ENCODE measurements at regions not wholly inside any gene's neighbourhood (a gene's known extent, or its start where the extent isn't known, plus 50 kb on each side); places are given as distances from the start of the nearest gene placed in this dataset.
A peak's percentile ranks its signal among the peaks of the same experiment; 100 is the strongest.

GRCh38 chr6:43951063-43951755 lies 176.0 kb downstream of the MRPL14 start (continued):
- peak; percentile 79 for TF ChIP-seq HIC2 (CRISPR knock-in tag; IDR thresholded peaks at IDR 0.05; ENCODE audit: low read depth)
- TF ChIP-seq, protein P1, sequence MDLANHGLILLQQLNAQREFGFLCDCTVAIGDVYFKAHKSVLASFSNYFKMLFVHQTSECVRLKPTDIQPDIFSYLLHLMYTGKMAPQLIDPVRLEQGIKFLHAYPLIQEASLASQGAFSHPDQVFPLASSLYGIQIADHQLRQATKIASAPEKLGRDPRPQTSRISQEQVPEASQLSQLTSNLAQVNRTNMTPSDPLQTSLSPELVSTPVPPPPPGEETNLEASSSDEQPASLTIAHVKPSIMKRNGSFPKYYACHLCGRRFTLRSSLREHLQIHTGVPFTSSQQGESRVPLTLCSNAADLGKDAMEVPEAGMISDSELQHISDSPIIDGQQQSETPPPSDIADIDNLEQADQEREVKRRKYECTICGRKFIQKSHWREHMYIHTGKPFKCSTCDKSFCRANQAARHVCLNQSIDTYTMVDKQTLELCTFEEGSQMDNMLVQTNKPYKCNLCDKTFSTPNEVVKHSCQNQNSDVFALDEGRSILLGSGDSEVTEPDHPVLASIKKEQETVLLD (CRISPR knock-in tag; IDR thresholded peaks at IDR 0.05; ENCODE audit: low read depth): no peak
- TF ChIP-seq ZFP36 (IDR thresholded peaks at IDR 0.05; ENCODE audit: borderline replicate concordance, low read depth, low read length, partially characterized antibody): peak; percentile 72
- no peak for TF ChIP-seq ZSCAN12 (CRISPR knock-in tag; IDR thresholded peaks at IDR 0.05)
- TF ChIP-seq ZNF780A (CRISPR knock-in tag; IDR thresholded peaks at IDR 0.05): peak; percentile 92
- TF ChIP-seq SRSF9 (IDR thresholded peaks at IDR 0.05; ENCODE audit: borderline replicate concordance, insufficient read depth, low read depth, low read length, poor library complexity, severe bottlenecking): no peak
- peak; percentile 48; the same call in 1 of the 2 replicates for TF ChIP-seq NCOA2 (CRISPR knock-in tag; IDR thresholded peaks at IDR 0.05)
- TF ChIP-seq USF2 (IDR thresholded peaks at IDR 0.05; ENCODE audit: low read depth, low read length): no peak
- no peak for TF ChIP-seq USF2 (CRISPR knock-in tag; IDR thresholded peaks at IDR 0.05; ENCODE audit: borderline replicate concordance)
- TF ChIP-seq, protein P2, sequence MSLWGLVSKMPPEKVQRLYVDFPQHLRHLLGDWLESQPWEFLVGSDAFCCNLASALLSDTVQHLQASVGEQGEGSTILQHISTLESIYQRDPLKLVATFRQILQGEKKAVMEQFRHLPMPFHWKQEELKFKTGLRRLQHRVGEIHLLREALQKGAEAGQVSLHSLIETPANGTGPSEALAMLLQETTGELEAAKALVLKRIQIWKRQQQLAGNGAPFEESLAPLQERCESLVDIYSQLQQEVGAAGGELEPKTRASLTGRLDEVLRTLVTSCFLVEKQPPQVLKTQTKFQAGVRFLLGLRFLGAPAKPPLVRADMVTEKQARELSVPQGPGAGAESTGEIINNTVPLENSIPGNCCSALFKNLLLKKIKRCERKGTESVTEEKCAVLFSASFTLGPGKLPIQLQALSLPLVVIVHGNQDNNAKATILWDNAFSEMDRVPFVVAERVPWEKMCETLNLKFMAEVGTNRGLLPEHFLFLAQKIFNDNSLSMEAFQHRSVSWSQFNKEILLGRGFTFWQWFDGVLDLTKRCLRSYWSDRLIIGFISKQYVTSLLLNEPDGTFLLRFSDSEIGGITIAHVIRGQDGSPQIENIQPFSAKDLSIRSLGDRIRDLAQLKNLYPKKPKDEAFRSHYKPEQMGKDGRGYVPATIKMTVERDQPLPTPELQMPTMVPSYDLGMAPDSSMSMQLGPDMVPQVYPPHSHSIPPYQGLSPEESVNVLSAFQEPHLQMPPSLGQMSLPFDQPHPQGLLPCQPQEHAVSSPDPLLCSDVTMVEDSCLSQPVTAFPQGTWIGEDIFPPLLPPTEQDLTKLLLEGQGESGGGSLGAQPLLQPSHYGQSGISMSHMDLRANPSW (CRISPR knock-in tag; IDR thresholded peaks at IDR 0.05; ENCODE audit: borderline replicate concordance): no peak; the same call in 1 of the 2 replicates
- TF ChIP-seq NR2F2 (IDR thresholded peaks at IDR 0.05; ENCODE audit: borderline replicate concordance, low read depth): peak; percentile 83; the same call in 1 of the 2 replicates
- TF ChIP-seq MED13 (CRISPR knock-in tag; IDR thresholded peaks at IDR 0.05): no peak
- TF ChIP-seq KDM1A (CRISPR knock-in tag; IDR thresholded peaks at IDR 0.05): no peak
- TF ChIP-seq TCF12 (IDR thresholded peaks at IDR 0.05): no peak
- TF ChIP-seq TCF12 (CRISPR knock-in tag; IDR thresholded peaks at IDR 0.05): no peak
- no peak for TF ChIP-seq ZBTB10 (CRISPR knock-in tag; IDR thresholded peaks at IDR 0.05; ENCODE audit: borderline replicate concordance)
- no peak for TF ChIP-seq ZFAT (CRISPR knock-in tag; conservative IDR thresholded peaks at IDR 0.05)
- no peak for TF ChIP-seq NFYB (CRISPR knock-in tag; IDR thresholded peaks at IDR 0.05)
- no peak for TF ChIP-seq ZNF777 (CRISPR knock-in tag; IDR thresholded peaks at IDR 0.05)
